ENCODE measurements at regions not wholly inside any gene's neighbourhood (a gene's known extent, or its start where the extent isn't known, plus 50 kb on each side); places are given as distances from the start of the nearest gene placed in this dataset.
"Not testable (repeated sequence)": the region's sequence is repeated elsewhere in the genome, so short reads cannot be mapped to it uniquely, and the experiment has no call there.

DNA sequence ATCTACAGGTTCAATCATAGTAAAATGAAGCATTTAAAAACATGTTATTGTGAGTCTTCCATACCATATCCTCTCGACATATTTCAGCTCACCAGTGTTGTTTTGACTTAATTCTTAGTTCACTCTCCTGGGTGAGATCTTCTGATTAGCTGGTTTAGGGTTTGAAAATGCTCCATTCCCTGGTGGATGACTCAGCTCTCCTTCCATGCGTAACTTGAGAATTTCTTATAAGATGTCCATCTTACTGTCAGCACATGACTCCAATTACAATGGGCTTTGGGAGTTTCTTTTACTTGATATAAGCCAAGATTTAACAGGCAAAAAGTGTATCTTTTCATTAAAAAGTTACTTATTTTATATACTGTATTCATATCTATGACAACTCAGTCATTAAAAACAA is 476.5 kb downstream of the BRINP3 start:
- H2AFZ ChIP-seq (ENCODE audit: low read length) = no peak overlapping the region
- no peak for DNase-seq (ENCODE audit: low spot score)
- intact Hi-C loops (cut with micrococcal nuclease; ENCODE audit: unreplicated experiment) = no loop called here
- H3K4me1 ChIP-seq (ENCODE audit: insufficient read depth, low read length, poor library complexity, severe bottlenecking) = no peaks in the 10 kb centered on the region
- no peak overlapping the region for H3K4me3 ChIP-seq (ENCODE audit: low read depth, low read length, poor library complexity, severe bottlenecking)
- no peak overlapping the region for H3K27ac ChIP-seq (ENCODE audit: low read depth, low read length, poor library complexity, severe bottlenecking)
- H3K9me3 ChIP-seq (ENCODE audit: low read length) = no peaks in the 10 kb centered on the region
- no TSS peak for BruUV-seq (replicated peaks)
- H3K36me3 ChIP-seq (ENCODE audit: insufficient read depth, low read length) = no peaks in the 10 kb centered on the region
- H4K20me1 ChIP-seq (ENCODE audit: insufficient read depth, low read length) = no peaks in the 10 kb centered on the region
- no peak overlapping the region for H3K4me2 ChIP-seq (ENCODE audit: low read length)
- no peak for TF ChIP-seq EZH2phosphoT487 (IDR thresholded peaks at IDR 0.05; ENCODE audit: borderline replicate concordance, low read depth, low read length)
- TF ChIP-seq, protein P1, sequence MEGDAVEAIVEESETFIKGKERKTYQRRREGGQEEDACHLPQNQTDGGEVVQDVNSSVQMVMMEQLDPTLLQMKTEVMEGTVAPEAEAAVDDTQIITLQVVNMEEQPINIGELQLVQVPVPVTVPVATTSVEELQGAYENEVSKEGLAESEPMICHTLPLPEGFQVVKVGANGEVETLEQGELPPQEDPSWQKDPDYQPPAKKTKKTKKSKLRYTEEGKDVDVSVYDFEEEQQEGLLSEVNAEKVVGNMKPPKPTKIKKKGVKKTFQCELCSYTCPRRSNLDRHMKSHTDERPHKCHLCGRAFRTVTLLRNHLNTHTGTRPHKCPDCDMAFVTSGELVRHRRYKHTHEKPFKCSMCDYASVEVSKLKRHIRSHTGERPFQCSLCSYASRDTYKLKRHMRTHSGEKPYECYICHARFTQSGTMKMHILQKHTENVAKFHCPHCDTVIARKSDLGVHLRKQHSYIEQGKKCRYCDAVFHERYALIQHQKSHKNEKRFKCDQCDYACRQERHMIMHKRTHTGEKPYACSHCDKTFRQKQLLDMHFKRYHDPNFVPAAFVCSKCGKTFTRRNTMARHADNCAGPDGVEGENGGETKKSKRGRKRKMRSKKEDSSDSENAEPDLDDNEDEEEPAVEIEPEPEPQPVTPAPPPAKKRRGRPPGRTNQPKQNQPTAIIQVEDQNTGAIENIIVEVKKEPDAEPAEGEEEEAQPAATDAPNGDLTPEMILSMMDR (conservative IDR thresholded peaks at IDR 0.05; ENCODE audit: low read length) = no peak
- no peaks in the 10 kb centered on the region for H3K9me2 ChIP-seq (ENCODE audit: insufficient read depth, low read length)
- ChIA-PET POLR2A (interaction anchor here (0.6 kb wide), 1 partner anchor 57 kb away, joined by 3 read pairs; no protein-coding TSS in a partner anchor), CTCF (ENCODE audit: unreplicated experiment) (no interaction called here)
- H3K79me2 ChIP-seq (ENCODE audit: insufficient read depth, low read depth, low read length) = no peaks in the 10 kb centered on the region

GRCh38 chr1:190003376-190003775 is 474.3 kb downstream of the BRINP3 start:
- POLR2A ChIA-PET = no interaction called here
- no peaks in the 10 kb centered on the region for H3K79me2 ChIP-seq (ENCODE audit: insufficient read depth, low read depth, low read length)
- H3K4me1 ChIP-seq (ENCODE audit: insufficient read depth, low read length, poor library complexity, severe bottlenecking) = no peaks in the 10 kb centered on the region
- H3K36me3 ChIP-seq (ENCODE audit: insufficient read depth, low read length) = no peaks in the 10 kb centered on the region
- intact Hi-C loops (cut with micrococcal nuclease; ENCODE audit: unreplicated experiment) = no loop called here
- no peak overlapping the region for H3K4me3 ChIP-seq (ENCODE audit: low read depth, low read length, poor library complexity, severe bottlenecking)
- H4K20me1 ChIP-seq (ENCODE audit: insufficient read depth, low read length) = no peaks in the 10 kb centered on the region
- no peak for TF ChIP-seq EZH2phosphoT487 (IDR thresholded peaks at IDR 0.05; ENCODE audit: borderline replicate concordance, low read depth, low read length)
- TF ChIP-seq, protein P1 (conservative IDR thresholded peaks at IDR 0.05; ENCODE audit: low read length) = no peak
- DNase-seq (ENCODE audit: low spot score) = no peak
- H3K9me3 ChIP-seq (ENCODE audit: low read length) = no peaks in the 10 kb centered on the region
- H3K9me2 ChIP-seq (ENCODE audit: insufficient read depth, low read length) = no peaks in the 10 kb centered on the region
- H3K27ac ChIP-seq (ENCODE audit: low read depth, low read length, poor library complexity, severe bottlenecking) = no peak overlapping the region
- no TSS peak for BruUV-seq (replicated peaks)
- no peak overlapping the region for H3K4me2 ChIP-seq (ENCODE audit: low read length)
- H2AFZ ChIP-seq (ENCODE audit: low read length) = no peak overlapping the region
- CTCF ChIA-PET (ENCODE audit: unreplicated experiment) = no interaction called here

DNA sequence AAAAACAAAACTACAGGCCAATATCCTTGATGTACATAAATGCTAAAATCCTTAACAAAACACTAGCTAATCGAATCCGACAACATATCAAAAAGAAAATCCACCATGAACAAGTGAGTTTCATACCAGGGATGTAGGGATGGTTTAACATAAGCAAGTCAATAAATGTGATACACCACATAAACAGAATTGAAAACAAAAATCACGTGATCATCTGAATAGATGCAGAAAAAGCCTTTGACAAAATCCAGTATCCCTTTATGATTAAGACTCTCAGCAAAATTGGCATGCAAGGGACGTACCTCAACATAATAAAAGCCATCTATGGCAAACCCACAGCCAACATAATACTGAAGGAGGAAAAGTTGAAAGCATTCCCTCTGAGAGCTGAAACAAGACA is 466.1 kb downstream of the BRINP3 start:
- POLR2A ChIA-PET = no interaction called here
- Histone ChIP-seq H3K4me2 (ENCODE audit: low read length) (no peak overlapping the region), H3K9me2 (ENCODE audit: insufficient read depth, low read length) (no peaks in the 10 kb centered on the region), H3K9me3 (ENCODE audit: low read length) (no peaks in the 10 kb centered on the region), H3K36me3 (ENCODE audit: insufficient read depth, low read length) (no peaks in the 10 kb centered on the region), H3K79me2 (ENCODE audit: insufficient read depth, low read depth, low read length) (no peaks in the 10 kb centered on the region), H3K4me1 (ENCODE audit: insufficient read depth, low read length, poor library complexity, severe bottlenecking) (no peaks in the 10 kb centered on the region), H4K20me1 (ENCODE audit: insufficient read depth, low read length) (no peaks in the 10 kb centered on the region), H3K27ac (ENCODE audit: low read depth, low read length, poor library complexity, severe bottlenecking) (no peak overlapping the region), H3K4me3 (ENCODE audit: low read depth, low read length, poor library complexity, severe bottlenecking) (no peak overlapping the region), H2AFZ (ENCODE audit: low read length) (no peak overlapping the region)
- no TSS peak for BruUV-seq (replicated peaks)
- CTCF ChIA-PET (ENCODE audit: unreplicated experiment) = no interaction called here
- intact Hi-C loops (cut with micrococcal nuclease; ENCODE audit: unreplicated experiment) = no loop called here
- TF ChIP-seq, protein P1 (conservative IDR thresholded peaks at IDR 0.05; ENCODE audit: low read length) = no peak
- TF ChIP-seq EZH2phosphoT487 (IDR thresholded peaks at IDR 0.05; ENCODE audit: borderline replicate concordance, low read depth, low read length) = no peak
- no peak for DNase-seq (ENCODE audit: low spot score)

- DNase-seq (ENCODE audit: low spot score); intact Hi-C loops (cut with micrococcal nuclease; ENCODE audit: unreplicated experiment); H3K9me2 ChIP-seq (ENCODE audit: insufficient read depth, low read length); H3K79me2 ChIP-seq (ENCODE audit: insufficient read depth, low read depth, low read length); H3K27ac ChIP-seq (ENCODE audit: low read depth, low read length, poor library complexity, severe bottlenecking); H3K4me2 ChIP-seq (ENCODE audit: low read length); H3K9me3 ChIP-seq (ENCODE audit: low read length); H3K36me3 ChIP-seq (ENCODE audit: insufficient read depth, low read length); H3K4me1 ChIP-seq (ENCODE audit: insufficient read depth, low read length, poor library complexity, severe bottlenecking); POLR2A ChIA-PET; H3K4me3 ChIP-seq (ENCODE audit: low read depth, low read length, poor library complexity, severe bottlenecking); CTCF ChIA-PET (ENCODE audit: unreplicated experiment); H2AFZ ChIP-seq (ENCODE audit: low read length); BruUV-seq (replicated peaks); H4K20me1 ChIP-seq (ENCODE audit: insufficient read depth, low read length): not testable (repeated sequence)
Measured at GRCh38 chr1:190019151-190019550, 458.5 kb downstream of the BRINP3 start.

Measured in OCI-LY7 (cell line).